HG03064 (cell line): ENCODE measurements at regions not wholly inside any gene's neighbourhood (a gene's known extent, or its start where the extent isn't known, plus 50 kb on each side); places are given as distances from the start of the nearest gene placed in this dataset.
"Not testable (repeated sequence)": the region's sequence is repeated elsewhere in the genome, so short reads cannot be mapped to it uniquely, and the experiment has no call there.

ENCODE experiments used
- ATAC-seq: cut with Tn5 transposase; IDR thresholded peaks from one replicate; pipeline ENCODE4 v1.9.1; 2021; ENCODE audit warnings: low read depth; ENCODE audit not compliant: unreplicated experiment

GRCh38 chr18:78508228-78508824 is 471.3 kb upstream of the SALL3 start:
- not testable (repeated sequence) for ATAC-seq

DNA sequence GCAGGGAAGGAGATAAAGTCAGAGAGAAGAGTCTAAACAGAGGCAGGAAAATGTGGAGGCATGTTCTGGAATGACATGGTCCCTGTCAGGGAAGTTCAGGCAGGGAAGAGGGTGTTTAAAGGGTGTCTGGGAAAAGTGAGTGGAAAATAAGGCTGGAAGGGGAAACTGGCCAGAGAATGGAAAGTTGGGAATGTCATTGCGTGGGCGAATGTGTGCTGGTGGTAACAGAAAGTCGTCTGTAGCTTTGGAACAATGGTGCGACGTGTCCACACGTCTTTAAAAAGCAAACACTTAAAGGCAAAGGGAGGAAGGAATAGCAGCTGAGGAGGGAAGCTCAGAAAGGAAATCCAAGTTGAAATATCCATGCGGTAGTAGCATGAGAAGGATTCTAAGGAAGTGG is 469.5 kb upstream of the SALL3 start:
- no peak for ATAC-seq

- no peak for ATAC-seq
Observed at GRCh38 chr18:78510636-78511035, 469.0 kb upstream of the SALL3 start.

DNA sequence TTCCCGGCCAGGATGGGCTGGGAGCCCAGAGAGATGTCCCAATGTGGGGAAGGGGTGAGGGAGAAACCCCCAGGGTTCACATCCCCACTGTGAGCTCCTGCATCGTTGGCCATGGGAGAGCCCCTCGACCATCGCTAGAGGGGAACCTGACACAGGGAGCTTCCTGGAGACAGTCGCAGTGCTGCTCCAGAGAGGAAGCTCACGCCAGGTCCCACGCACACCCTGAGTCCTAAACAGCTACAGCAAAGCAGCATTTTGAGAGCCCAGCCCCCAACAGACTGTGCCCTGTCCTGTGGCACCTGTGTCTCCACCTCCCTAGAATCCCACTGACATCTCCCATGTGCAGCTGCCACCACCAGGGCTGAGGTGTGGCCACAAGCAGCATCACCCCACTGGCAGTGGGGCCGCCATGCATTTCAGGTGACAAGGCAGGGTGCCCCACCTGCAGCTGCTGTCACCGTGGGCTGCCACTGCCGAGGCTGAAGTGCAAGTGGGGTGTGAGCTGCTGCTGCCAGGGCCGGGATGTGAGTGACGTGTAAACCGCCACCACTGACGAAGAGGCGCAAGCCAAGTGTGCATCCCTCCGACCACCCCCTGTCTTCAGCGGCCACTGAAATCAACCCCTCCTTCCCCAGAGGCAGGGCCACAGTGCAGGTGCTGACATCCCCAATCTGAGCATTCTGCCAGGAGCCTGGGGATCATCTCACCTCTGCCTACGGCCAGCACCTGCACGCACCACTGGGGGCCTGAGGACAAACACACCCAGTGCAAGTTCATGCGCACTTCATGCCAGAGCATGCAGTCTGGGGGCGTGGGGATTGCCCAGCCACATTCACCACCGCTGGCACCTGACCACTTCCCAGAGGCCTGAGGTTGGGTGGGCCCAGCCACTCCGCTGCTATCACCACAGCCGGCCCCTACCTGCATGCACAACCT is 467.7 kb upstream of the SALL3 start:
- no peak for ATAC-seq

DNA sequence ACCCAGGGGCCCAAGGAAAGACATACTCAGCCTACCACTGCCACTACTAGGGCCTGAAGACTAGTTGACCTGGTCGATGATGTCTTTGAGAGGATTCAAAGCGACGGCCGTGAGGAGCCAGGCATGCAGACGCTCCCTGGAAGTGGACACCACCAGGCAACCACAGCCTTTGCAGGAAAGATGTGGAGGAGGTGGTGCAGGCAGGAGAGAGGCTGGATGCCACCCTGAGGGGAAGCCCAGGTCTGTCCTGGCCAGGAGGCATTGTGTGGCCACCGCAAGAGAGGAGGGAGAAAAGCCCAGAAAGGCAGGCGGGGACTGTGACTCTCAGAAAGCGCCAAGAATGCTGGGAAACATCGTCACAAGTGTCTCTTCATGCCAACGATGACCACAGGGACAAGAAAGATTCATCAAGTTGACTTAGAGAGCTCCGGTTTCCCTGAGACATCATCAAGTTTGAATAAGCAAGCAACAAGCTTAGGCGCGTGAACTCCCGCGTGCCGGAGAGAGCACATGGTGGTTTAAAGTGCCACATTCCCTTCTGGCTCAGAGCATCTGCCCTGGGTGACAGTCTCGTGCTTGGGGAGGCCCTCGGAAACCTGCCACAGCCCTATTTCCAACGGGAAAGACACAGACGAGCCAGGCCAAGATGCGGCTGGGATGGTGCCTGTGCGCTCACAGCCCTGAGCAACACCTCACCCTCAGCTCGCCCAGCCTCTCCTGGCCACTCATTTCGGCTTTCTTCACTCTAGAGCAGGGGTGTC is 464.5 kb upstream of the SALL3 start:
- no peak for ATAC-seq

GRCh38 chr18:78517328-78517727 is 462.3 kb upstream of the SALL3 start:
- no peak for ATAC-seq

DNA sequence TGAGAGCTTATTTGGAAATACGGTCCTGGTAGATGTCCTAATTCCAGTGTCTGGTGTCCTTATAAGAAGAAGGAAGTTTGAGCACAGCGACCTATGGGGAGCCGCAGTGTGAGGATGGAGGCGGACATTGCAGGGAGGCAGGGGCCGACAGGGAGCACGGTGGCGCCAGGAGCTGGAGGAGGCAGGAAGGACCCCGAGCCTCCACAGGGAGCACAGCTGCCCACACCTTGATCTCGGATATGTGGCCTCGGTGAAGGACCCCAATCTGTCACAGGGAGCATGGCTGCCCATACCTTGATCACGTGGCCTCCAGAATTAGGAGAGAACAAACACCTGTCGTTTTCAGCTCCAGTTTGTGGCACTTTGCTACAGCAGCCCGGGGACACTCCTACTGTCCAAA is 461.6 kb upstream of the SALL3 start:
- no peak for ATAC-seq

DNA sequence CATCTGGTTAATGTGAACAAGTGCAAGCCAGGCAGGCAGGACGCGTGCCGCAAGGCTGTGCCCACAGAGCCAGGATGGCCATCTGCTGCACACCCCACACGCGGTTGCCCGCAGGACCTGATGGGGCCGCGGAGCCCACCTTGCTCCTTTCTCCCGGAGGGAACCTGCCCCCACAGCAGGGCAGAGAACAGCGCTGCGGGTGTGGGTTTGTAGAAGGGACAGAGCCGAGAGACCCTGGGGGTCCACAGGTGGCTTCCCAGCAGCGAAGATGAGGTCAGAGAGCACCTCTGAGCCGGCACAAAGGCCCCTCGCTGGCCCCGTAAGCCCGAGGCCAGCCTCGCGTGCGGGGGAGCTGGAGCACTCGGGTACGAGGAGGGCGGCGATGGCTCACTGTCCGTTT is 460.8 kb upstream of the SALL3 start:
- ATAC-seq, result no peak

DNA sequence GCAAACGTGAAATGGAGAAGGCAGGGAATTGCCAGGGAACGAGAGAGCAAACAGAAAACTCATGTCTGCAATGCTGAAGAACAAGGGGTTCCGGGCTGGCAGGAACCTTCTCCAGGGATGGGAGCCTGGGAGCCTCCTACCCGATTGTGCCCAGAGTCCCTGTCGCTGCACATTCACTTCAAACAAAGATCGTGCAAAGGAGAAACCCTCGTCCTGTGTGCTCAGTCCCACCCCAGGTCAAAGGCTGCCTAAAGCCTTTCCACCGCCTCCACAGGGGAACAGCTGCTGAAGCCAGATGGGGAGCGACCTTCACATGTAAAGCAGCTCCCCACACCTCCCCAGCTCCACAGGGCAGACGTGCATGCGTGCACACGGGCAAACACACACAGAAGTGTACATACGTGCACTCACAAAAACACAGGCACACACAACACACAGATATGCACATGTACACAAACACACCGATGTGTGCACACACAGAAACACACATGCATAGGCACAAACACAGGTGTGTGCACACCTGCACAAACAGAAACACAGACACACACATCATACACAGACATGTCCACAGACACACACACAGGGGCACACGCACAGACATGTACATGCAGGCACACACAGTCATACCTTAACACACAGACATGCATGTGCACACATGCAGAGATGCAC is 460.1 kb upstream of the SALL3 start:
- ATAC-seq, result no peak

DNA sequence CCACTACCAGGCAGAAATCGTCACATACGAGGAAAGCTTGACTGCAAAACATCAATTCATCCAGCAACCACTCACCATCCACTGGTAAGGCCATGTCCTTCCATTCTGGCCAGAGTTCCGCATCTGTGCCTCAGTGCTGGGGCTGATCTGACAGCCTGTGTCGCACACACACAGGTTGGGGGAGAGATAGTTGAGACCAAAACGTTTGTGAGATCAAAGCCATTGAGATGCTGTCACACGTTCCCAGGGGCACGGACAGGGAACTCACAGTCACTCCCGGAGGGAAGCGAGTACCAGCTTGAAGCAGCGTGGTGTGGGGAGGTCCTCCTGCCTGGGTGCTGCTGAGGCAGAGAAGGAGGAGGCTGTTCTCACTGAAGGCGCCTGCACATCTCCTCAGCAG is 458.5 kb upstream of the SALL3 start:
- ATAC-seq, result no peak

DNA sequence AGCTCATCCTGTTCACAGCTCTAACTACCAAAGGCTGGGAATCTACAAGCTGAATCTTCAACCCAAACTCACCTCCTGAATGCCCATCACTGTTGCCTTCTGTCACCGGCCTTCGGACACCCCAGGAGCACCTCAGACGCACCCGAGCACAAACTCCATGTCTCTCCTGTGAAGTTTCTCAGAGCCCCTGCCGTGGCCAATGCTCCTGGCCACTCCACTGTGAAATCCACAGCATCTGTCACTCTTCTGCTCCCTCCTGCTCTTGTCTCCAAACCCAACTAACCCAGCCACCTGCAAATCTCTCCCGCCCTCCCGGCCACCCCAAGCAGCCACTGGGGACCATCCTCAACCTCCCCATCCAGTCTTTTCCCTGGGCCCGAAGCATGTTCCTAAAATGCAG is 457.9 kb upstream of the SALL3 start:
- ATAC-seq, result no peak

DNA sequence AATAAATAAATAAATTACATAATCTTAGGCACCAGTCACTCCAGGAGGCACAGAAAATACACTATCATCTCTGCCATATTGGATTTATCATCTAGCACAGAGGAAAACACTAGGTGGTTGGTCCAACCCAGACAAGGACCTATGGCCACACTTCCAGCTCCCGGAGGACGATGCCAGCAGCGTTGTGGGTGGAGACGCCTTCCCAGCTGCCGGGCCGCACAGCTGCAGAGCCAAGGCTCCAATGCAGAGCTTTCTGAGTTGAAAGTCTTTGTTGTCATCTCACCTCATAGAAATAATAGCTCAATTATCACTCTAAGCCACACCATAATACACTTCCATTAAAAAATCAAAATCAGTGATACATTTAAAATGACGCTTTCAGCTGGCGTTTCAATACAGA is 457.1 kb upstream of the SALL3 start:
- ATAC-seq, result no peak

GRCh38 chr18:78523850-78524249 is 455.8 kb upstream of the SALL3 start:
- no peak for ATAC-seq

DNA sequence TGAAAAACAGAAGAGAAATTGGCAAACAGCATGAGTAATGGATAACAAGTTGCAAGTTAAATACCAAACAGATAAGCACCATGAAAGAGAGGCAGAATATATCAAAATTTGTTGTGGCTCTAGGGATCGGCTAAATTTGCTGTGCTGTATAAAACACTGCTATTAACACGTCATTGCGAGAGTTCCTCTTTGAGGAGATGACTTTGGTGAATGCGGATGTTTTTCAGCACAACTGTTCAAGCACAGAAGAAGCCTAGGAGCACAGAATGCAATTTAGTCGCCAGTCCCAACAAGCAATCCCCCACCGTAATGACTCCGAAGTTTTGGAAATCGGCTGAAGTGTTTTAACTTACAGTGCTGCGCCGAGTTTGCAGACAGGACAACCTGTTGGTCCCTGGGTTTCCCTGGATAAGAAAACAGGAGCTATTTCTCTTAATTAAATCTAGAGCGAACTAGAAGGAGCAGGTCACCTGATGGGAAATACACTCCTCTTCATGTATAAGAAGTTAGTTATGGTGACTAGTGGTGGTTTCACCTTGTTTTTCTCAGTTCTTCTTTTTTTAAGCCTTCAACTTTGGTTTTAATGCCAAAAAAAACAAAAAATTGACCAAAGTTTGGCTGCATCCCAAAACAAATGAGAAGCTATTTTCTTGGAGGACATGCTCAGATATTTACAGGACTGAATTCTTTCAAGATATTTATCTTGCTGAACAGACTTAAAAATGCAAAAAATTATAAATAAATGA is 454.1 kb upstream of the SALL3 start:
- no peak for ATAC-seq

DNA sequence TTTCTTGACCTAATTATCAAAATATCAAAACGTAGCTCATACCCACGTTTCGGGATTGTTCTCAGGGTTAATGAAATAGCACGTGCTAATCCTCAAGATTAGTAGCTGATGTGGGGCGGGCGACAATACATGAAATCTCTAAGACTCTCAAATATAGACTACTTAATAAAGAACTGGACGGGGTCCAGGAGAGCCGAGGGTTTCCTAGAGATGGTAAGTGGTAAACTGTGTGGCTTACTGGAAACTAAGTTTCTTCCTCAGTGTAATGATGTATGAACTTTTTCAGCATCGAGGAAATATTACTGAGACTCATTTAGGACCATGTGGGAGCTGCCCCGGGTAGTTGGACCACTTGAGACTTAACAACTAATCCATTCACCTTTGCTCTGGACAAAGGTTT is 453.3 kb upstream of the SALL3 start:
- no peak for ATAC-seq

DNA sequence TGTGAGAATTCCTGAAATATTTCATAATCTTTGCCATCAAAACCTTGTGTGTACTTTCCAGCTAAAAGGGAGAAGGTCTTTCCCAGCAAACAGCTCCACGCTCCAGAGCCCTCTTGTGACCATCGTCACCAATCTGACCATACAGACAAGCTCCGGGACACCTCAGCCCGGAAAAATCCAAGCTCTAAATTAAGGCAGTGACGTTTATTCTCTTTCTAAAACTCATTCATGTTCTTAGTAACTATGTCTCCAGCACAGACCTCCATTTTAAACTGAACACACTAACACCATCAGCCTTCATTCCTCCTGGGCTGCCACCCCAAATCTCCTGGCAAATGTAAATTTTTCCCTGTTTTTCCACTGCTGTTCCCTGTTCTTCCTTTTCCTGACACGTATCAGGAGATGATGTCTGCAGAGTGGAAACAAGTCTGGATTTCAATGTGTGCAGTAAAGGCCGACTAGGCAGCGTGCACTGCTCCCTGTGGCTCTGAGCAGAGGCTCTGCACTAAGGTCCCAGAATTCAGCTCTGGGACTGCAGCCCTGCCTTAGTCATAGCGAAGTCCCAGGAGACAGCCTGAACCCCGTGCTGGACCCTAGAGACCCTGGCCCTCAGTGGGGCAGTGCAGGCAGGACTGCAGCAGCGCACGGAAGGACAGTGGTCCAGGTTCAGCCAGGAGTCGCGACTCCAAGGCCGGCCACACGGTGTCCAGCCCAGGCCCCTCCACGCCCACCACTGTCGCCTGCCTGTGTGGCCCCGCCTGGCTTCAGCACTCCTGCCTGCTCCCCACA is 452.5 kb upstream of the SALL3 start:
- no peak for ATAC-seq

DNA sequence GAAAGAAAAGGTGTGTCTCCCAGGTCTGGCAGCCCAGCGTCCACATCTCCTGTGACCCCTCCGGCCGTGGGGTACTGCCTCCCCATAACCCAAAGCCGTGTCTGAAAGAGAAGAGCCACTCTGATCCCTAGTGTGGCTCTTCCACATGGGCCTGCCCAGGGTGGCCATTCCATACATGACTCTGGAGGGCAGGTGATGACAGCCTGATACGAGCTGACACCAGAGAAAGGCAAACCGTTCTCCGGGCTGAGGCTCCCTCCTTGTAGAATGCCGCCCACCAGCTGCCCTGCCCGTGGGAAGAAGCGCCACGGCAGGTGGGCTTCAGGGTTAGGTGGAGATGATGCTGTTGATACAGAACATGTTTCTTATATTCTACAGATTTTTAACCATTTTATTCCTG is 451.6 kb upstream of the SALL3 start:
- ATAC-seq, result no peak

- ATAC-seq, result no peak
Observed at GRCh38 chr18:78528411-78529258, 451.0 kb upstream of the SALL3 start.

DNA sequence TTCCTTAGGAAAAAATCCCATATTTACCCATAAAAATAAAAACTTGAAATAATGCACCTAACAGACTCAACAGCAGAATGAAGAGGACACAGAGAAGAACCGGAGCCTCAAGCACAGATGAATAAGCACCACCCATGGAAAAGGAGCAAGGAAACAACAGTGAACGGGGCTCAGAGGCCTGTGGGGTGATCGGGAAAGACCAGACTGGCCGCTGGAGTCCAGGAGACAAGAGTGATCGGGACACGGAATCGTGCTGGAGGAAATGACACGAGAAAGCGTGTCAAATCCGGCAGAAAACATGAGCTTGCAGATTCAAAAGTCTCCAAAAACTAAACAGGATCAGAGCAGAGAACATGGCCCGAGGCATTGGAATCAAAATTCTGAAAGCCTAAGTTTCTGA is 448.0 kb upstream of the SALL3 start:
- no peak for ATAC-seq
